HG02852 (cell line): ENCODE measurements at regions not wholly inside any gene's neighbourhood (a gene's known extent, or its start where the extent isn't known, plus 50 kb on each side); places are given as distances from the start of the nearest gene placed in this dataset.
"Not testable (repeated sequence)": the region's sequence is repeated elsewhere in the genome, so short reads cannot be mapped to it uniquely, and the experiment has no call there.

ENCODE experiments used
- ATAC-seq: cut with Tn5 transposase; IDR thresholded peaks from one replicate; pipeline ENCODE4 v1.9.1; 2021; ENCODE audit warnings: mild to moderate bottlenecking, moderate library complexity; ENCODE audit not compliant: unreplicated experiment

DNA sequence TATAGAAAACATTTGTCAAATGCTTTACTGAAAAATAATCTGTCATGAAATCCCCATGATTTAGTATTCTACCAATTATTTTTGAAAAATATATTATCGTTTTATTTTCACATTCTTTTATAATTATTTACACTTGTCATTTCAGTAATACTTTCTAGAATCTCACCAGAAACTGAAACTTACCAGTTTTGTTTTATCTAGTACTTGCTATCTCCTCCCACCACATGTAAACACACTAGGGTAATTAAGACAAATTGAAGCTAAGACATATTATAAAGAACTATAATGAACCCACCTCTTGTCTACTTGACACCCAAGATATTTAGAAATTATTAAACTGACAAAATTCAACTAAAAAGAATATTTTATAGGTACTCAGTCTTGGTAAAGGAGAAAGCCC is 51.5 kb upstream of the GRM3 start:
- ATAC-seq = peak; percentile 65

GRCh38 chr7:86574006-86574405 is 69.7 kb upstream of the GRM3 start:
- no peak for ATAC-seq

DNA sequence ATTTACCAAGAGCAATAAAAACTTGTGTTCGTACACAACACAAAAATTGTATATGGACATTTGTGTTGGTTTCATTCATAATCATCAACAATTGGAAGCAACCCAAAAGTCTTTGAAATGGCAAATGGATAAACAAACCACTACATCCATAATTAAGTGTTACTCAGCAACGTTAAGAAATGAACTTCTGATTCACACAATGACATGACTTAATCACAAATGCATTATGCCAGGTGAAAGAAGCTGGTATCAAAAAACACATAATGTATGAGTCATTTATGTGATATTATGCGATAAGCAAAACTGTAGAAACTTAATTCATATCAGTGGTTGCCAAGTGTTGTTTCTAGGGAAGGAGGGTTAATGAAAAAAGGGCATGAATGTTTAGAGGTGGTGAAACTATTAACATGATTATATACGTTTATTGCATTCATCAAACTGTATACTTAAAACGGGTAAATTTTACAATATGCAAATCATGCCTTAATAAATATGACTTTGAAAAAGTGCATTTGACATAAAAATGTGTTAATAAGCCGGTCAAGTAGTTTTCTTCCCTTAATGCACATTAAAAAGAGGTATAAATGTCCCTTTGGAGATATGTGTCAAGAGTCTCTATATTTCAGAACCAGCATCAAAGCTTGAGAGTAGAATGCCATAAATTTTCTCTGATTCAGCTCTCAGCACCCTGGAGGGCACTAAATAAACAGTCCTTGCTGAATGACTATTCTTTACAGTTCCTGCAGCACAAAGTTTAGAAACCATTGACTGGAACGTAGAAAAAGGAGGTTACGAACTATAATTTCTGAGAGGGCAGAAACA is 84.8 kb upstream of the GRM3 start:
- ATAC-seq = no peak

DNA sequence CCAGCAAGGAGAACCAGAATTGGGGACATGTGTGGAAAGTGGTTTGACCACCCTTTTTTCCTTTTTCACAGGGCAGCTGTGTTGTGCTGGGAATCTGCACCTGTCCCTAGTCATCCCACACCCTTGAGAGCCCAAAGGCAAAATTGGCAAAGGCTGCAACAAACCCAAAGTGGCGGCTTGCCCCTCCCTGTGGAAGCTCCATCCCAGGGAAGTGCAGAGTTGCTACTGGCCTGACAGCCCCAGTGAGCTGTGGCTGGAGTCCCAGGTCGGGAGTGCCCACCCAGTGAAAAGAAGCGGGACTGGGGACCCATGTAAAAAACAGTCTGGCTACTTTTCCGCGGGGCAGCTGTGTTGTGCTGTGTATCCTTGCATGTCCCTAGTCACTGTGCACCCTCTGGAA is 109.1 kb upstream of the GRM3 start:
- no peak for ATAC-seq

DNA sequence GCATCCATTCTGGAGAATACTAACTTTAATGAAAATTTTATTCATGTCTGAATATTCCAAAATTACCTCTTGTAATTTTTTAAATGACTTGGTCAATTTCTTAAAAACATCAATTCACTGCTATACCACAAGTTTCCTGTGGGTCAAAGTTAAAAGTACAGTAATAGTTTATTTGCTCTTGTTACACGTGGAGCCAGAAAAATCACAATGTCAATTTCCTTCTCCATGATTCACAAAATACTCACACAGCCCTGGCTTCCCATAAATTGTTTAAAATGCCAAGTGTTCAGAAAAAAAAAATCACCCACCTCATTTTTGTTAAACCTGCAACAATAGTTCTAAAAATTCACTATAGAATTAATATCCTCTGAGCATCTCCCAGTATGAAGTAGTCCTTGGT is 139.5 kb upstream of the GRM3 start:
- no peak for ATAC-seq

DNA sequence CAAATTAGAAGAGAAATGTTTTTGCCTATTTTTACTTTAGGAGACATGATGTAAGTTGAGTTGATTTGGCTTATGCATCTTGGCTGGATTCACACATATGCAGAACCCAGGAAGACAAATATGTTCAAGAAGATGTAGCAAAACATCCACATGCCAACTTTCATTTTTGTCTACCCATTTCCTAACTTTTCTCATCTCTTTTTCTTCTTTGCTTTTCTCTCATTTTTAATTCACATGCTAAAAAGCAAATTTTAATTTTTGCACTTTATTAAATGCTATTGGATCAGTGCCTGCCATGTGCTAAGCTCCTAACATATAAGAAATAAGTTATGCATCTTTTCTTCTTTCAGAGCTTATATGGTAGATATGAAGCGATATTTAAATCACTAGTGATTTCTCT is 143.7 kb upstream of the GRM3 start:
- no peak for ATAC-seq

DNA sequence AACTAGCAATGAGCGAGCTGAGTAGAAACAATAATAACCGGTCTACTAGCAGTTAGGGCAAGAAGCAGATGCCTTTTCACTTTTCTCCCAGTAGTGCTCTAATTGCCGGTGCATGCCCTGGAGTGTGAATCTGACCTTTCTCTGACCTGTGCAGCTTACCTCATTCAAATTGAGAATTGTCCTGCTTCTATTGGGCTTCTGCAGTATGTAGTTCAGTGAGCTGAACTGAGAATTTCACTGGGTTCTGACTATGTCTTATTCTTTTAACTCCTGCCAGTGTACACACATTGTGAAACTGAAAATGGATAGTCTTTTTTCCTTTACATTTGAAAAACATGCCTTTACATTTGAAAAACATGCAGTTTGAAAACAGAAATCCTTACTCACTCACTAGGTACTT is 157.9 kb upstream of the GRM3 start:
- ATAC-seq = peak; percentile 81

GRCh38 chr7:86479144-86479543 is 164.6 kb upstream of the GRM3 start:
- no peak for ATAC-seq

DNA sequence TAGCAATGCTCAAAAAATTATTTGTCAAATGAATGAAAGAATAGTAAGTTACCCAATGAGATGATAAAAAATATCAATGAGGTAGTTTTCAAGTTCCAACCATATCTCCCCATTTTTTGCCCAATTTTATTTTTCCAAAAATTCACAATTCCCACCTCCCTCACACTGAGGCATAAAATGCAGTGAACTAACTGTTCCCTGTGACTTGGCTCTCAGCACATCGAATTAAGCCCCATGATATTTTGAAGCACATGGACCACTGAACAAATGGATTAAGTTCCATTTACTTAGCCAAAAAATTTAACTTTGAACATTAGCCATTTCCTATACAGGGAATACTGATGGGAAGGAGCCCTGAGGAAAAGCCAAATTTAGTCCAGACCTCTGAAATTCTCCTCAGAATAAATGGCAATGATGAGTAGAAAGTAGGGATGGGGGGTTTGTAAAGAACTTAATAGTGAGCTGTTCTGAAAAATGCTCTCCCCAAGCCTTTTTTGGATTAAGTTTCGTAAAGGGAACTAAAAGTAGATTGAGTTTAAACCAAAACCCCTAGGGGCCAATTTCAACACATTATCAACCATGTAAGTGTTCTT is 166.3 kb upstream of the GRM3 start:
- no peak for ATAC-seq

- ATAC-seq = no peak
Measured at GRCh38 chr7:86470763-86471162, 172.9 kb upstream of the GRM3 start.

- ATAC-seq = peak; percentile 100
Measured at GRCh38 chr7:86469680-86470295, 173.9 kb upstream of the GRM3 start.

DNA sequence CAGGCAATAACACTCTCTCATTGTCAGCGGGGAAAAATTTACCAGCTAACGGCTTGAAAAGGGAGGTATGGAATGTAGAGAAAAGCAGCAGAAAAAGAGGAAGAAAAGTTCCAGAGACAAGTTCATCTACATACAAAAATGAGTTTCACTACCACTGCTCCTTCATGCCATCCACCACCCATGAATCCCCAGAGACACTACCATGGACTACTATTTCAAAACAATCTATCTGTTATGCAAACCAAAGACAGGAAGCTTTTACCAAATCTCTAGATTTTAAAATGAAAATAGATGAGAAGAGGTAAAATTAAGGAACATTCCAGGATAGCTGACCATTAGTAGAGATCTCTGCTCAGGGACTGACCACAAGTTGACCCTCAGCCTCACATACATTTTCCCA is 189.0 kb upstream of the GRM3 start:
- ATAC-seq = no peak

DNA sequence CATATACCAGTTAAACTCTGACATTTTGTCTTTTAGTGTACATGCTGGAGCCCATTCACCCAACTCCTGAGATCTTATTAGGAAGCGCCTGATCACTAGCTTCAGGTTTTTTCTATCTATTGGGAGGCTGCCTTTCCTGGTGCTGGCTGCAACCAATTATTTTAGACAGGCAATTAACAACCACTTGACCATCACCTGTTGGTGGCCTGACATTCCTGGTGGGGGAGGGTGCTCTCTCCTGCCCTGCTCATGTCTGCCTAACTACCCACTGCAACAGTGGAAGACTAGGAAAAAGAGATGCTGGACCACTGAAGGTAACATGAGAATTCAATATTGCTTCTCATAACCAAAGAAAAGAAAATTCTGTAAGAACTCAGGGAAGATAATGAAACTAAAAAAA is 190.3 kb upstream of the GRM3 start:
- no peak for ATAC-seq

GRCh38 chr7:86448856-86449255 is 194.9 kb upstream of the GRM3 start:
- no peak for ATAC-seq

DNA sequence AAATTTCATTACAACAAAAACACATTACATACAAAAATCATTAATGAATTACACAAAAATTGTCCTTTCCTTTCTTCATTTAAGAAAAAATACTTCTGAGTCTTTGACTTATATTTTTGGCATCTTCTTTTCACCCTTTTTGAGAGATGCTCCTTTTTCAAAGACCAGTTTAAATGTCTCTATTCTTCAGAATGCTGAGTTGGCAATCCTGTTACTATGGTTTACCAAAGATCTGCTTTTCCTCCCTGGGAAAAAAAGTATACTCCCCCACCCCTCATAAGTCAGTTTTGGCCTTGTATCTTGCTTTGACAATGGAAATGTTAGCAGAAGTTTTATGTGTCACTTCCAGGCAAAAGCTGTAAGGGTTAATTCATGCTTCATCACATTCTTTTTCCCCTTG is 198.4 kb upstream of the GRM3 start:
- no peak for ATAC-seq

- no peak for ATAC-seq
Measured at GRCh38 chr7:86444245-86444644, 199.5 kb upstream of the GRM3 start.

DNA sequence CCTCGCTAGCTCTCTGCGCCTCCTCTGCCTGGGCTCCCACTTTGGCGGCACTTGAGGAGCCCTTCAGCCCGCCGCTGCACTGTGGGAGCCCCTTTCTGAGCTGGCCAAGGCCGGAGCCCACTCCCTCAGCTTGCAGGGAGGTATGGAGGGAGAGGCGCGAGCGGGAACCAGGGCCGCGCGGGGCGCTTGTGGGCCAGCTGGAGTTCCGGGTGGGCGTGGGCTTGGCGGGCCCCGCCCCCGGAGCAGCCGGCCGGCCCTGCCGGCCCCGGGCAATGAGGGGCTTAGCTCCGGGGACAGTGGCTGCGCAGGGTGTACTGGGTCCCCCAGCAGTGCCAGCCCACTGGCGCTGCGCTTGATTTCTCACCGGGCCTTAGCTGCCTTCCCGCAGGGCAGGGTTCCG is 203.3 kb upstream of the GRM3 start:
- ATAC-seq = not testable (repeated sequence)

DNA sequence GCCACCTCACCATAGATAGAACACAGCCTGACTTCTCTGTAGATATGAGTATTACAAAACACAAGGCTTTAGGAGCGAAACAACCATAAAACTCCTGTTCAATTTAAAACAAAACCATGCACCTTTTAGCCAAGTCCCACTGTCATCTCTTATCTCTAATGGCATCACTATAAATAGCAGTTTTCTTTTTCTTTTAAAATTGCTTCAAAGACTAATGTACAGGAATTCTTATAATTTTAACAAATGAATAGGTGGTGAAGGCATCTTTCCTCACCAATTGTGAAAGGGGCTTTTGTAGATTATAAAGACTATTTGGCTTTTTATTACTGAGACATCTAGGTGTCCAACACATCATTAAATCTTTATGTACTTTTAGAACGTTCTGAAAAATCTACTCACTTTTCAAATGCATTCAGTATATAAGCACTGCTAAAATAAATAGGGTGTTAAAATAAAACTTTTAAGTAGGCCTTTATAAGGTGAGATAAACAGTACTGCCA is 205.7 kb upstream of the GRM3 start:
- ATAC-seq = no peak

- ATAC-seq = no peak
Measured at GRCh38 chr7:86431761-86432160, 211.9 kb upstream of the GRM3 start.

DNA sequence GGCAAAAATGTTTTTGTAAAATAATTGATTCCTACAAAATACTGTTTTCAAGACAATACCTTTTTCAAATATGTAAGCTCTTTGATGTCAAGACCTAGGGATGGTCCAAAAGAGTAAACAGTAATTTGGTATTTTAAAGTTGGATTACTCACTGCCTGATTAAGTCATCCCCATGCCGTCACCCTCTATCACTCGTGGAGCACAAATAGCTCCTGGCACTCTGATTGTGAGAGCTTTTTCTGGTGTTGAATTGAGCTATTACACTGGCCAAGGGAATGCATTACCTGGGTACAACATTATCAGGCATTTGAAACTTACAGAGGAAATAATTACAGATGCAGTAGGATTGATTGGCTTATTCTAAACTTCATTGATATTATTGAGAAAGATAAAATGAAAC is 231.9 kb upstream of the GRM3 start:
- no peak for ATAC-seq

GRCh38 chr7:86407291-86407690 is 236.4 kb upstream of the GRM3 start:
- ATAC-seq = no peak

- no peak for ATAC-seq
Measured at GRCh38 chr7:86391813-86392212, 251.9 kb upstream of the GRM3 start.
